ENCODE measurements at regions not wholly inside any gene's neighbourhood (a gene's known extent, or its start where the extent isn't known, plus 50 kb on each side); places are given as distances from the start of the nearest gene placed in this dataset.

DNA sequence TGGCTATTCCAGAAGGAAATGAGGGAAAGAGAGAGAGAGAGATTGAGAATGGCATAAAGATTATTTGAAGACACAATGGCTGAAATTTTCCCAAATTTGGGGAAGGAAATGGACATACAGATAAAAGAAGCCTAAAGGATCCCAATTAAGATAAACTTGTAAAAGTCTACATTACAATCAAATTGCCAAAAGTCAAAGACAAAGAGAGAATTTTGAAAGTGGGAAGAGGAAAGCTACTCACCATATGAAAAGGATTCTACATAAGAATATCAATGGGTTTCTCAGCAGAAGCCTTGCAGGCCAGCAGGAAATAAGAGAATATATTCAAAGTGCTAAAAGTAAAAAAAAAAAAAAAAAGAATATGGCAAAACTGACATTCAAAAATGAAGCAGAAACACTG, 233.0 kb upstream of the NFIA start:
- no peak for DNase-seq (ENCODE audit: low spot score)
- H3K36me3 ChIP-seq (ENCODE audit: insufficient read depth, low read length) = no peaks in the 10 kb centered on the region
- no peak overlapping the region for H3K27ac ChIP-seq (ENCODE audit: low read depth, low read length, poor library complexity, severe bottlenecking)
- ChIA-PET CTCF (ENCODE audit: unreplicated experiment) (no interaction called here), POLR2A (interaction anchor here (0.9 kb wide), 1 partner anchor 415 kb away, joined by 3 read pairs; no protein-coding TSS in a partner anchor)
- no peaks in the 10 kb centered on the region for H3K9me3 ChIP-seq (ENCODE audit: low read length)
- TF ChIP-seq EZH2phosphoT487 (IDR thresholded peaks at IDR 0.05; ENCODE audit: borderline replicate concordance, low read depth, low read length) (no peak), CTCF (conservative IDR thresholded peaks at IDR 0.05; ENCODE audit: low read length) (no peak)
- intact Hi-C loops (cut with micrococcal nuclease; ENCODE audit: unreplicated experiment) = loop anchor here (1.0 to 5.0 kb wide), 3 partner anchors 603 to 1003 kb away; no protein-coding TSS in a partner anchor
- H3K4me2 ChIP-seq (ENCODE audit: low read length) = no peak overlapping the region
- no peaks in the 10 kb centered on the region for H3K4me1 ChIP-seq (ENCODE audit: insufficient read depth, low read length, poor library complexity, severe bottlenecking)
- no peak overlapping the region for H2AFZ ChIP-seq (ENCODE audit: low read length)
- H3K79me2 ChIP-seq (ENCODE audit: insufficient read depth, low read depth, low read length) = no peaks in the 10 kb centered on the region
- no peaks in the 10 kb centered on the region for H4K20me1 ChIP-seq (ENCODE audit: insufficient read depth, low read length)
- no peaks in the 10 kb centered on the region for H3K9me2 ChIP-seq (ENCODE audit: insufficient read depth, low read length)
- H3K4me3 ChIP-seq (ENCODE audit: low read depth, low read length, poor library complexity, severe bottlenecking) = no peak overlapping the region
- no TSS peak for BruUV-seq (replicated peaks)

GRCh38 chr1:60848583-60849188, 233.7 kb upstream of the NFIA start:
- CTCF ChIA-PET (ENCODE audit: unreplicated experiment) = no interaction called here
- Histone ChIP-seq H3K79me2 (ENCODE audit: insufficient read depth, low read depth, low read length) (no peaks in the 10 kb centered on the region), H3K9me3 (ENCODE audit: low read length) (no peaks in the 10 kb centered on the region), H3K9me2 (ENCODE audit: insufficient read depth, low read length) (no peaks in the 10 kb centered on the region), H3K4me2 (ENCODE audit: low read length) (no peak overlapping the region), H2AFZ (ENCODE audit: low read length) (no peak overlapping the region), H3K4me3 (ENCODE audit: low read depth, low read length, poor library complexity, severe bottlenecking) (no peak overlapping the region), H3K4me1 (ENCODE audit: insufficient read depth, low read length, poor library complexity, severe bottlenecking) (no peaks in the 10 kb centered on the region), H3K27ac (ENCODE audit: low read depth, low read length, poor library complexity, severe bottlenecking) (no peak overlapping the region), H4K20me1 (ENCODE audit: insufficient read depth, low read length) (no peaks in the 10 kb centered on the region), H3K36me3 (ENCODE audit: insufficient read depth, low read length) (no peaks in the 10 kb centered on the region)
- POLR2A ChIA-PET = interaction anchor here (0.6 to 0.9 kb wide), 4 partner anchors 120 to 1124 kb away, joined by 3 to 6 read pairs (median 4); no protein-coding TSS in a partner anchor
- TF ChIP-seq CTCF (conservative IDR thresholded peaks at IDR 0.05; ENCODE audit: low read length) (peak; percentile 80), EZH2phosphoT487 (IDR thresholded peaks at IDR 0.05; ENCODE audit: borderline replicate concordance, low read depth, low read length) (no peak)
- DNase-seq (ENCODE audit: low spot score) = peak; percentile 22
- no TSS peak for BruUV-seq (replicated peaks)
- intact Hi-C loops (cut with micrococcal nuclease; ENCODE audit: unreplicated experiment) = loop anchor here (1.0 to 5.0 kb wide), 3 partner anchors 604 to 1004 kb away; no protein-coding TSS in a partner anchor

DNA sequence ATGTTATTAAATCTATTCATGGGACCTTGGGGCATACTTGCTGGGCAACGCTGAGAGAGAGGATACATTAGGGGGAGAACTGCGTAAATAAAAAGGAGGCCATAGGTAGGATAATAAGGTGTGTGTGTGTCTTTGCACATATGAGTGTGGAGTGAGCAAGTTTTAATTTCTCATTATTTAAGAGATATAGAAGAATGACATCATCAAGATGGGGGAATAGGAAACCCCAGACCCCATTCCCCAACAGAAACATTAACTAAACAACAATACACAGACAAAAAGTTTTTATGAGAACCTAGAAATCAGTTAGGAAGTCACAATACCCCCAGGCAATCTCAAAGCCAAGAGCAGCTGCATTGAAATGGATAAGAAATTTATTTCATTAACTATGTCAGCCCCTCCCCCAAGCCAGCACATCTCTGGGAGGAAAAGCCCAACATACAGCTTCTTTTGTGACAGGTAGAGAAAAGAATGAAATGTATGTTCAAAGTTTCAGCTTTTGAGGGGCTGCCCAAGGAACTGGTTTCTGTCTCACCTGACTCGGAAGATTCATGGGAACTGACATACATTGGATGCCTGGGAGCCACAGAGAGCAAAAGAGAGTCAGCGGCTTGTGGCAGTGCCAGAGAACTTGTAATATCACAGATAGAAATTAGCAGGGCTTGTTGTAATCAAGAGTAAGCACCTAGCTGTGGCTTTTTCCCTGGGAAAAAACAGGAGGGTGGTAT, 234.3 kb upstream of the NFIA start:
- no TSS peak for BruUV-seq (replicated peaks)
- H4K20me1 ChIP-seq (ENCODE audit: insufficient read depth, low read length) = no peaks in the 10 kb centered on the region

More for the DNA sequence above, 234.3 kb upstream of the NFIA start:
- Histone ChIP-seq H3K27ac (ENCODE audit: low read depth, low read length, poor library complexity, severe bottlenecking) (no peak overlapping the region), H3K4me1 (ENCODE audit: insufficient read depth, low read length, poor library complexity, severe bottlenecking) (no peaks in the 10 kb centered on the region), H3K9me2 (ENCODE audit: insufficient read depth, low read length) (no peaks in the 10 kb centered on the region), H3K36me3 (ENCODE audit: insufficient read depth, low read length) (no peaks in the 10 kb centered on the region), H3K9me3 (ENCODE audit: low read length) (no peaks in the 10 kb centered on the region), H3K79me2 (ENCODE audit: insufficient read depth, low read depth, low read length) (no peaks in the 10 kb centered on the region), H3K4me3 (ENCODE audit: low read depth, low read length, poor library complexity, severe bottlenecking) (no peak overlapping the region), H2AFZ (ENCODE audit: low read length) (no peak overlapping the region), H3K4me2 (ENCODE audit: low read length) (no peak overlapping the region)
- DNase-seq (ENCODE audit: low spot score) = no peak
- intact Hi-C loops (cut with micrococcal nuclease; ENCODE audit: unreplicated experiment) = loop anchor here (5.0 kb wide), 2 partner anchors 604 to 739 kb away; no protein-coding TSS in a partner anchor
- CTCF ChIA-PET (ENCODE audit: unreplicated experiment) = no interaction called here
- TF ChIP-seq CTCF (conservative IDR thresholded peaks at IDR 0.05; ENCODE audit: low read length) = no peak
- no peak for TF ChIP-seq EZH2phosphoT487 (IDR thresholded peaks at IDR 0.05; ENCODE audit: borderline replicate concordance, low read depth, low read length)
- POLR2A ChIA-PET = interaction anchor here (0.6 kb wide), 1 partner anchor 120 kb away, joined by 6 read pairs; no protein-coding TSS in a partner anchor

All from OCI-LY7 (cell line).